NCI-H748 (cell line): ENCODE measurements at regions not wholly inside any gene's neighbourhood (a gene's known extent, or its start where the extent isn't known, plus 50 kb on each side); places are given as distances from the start of the nearest gene placed in this dataset.

Source experiments
- DNase-seq: peaks from one replicate; lab custom pipeline; 2025; ENCODE audit not compliant: unreplicated experiment; lab: John Stamatoyannopoulos, UW

DNA sequence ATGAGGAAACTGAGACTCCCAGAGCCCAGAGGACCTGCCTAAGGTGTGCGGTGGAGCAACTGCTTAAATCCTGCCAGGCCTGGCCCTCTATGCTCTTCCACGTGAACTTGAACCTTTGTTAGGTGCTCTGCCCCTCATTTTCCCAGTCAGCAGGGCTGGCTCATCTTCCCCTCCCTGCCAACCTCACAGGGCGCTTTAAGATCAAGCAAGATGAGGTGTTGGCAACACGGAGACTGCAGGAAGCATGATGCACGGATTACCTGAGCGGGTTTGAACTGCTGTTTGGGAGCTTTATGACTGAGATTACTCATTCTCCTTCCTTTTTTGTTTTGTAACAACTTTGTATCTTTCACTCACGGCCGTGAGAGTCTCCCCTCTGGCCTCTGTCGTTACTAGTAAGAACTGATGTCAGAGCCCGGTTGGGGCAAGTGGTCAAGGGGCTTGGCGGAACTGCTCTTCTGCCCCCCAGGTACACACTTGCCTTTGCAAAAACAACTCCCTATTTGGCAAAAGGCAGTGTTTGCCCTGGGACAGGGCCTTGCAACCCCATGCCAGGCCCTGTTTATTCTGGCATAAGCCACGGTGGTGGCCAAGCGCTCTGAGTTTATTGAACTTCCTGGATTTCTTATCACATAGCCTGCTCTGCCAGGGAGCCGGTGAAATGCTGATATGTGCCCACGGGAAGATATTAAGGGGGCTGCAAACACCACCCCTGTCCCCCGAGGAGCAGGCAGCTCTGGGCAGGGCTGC is 127.8 kb downstream of the INHBB start:
- DNase-seq = no peak

DNA sequence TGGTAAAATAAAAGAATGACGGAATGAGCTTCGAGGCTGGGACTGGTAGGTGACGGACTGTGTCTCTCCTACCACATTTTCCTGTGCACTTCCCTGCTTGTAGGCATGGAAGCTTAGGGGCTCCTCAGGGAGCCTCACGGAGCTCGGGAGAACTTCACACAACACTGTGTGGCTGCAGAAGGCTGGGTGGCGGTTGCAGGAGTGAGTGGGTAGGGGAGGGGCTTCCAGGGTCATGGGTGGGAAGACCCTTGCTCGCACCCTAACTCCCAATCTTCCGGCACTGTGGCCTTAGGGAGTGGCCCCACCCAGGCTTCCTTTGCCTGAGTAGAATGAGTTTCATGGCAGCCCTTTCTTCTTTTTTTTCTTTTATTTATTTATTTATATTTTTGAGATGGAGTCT is 128.6 kb downstream of the INHBB start:
- DNase-seq = no peak

DNA sequence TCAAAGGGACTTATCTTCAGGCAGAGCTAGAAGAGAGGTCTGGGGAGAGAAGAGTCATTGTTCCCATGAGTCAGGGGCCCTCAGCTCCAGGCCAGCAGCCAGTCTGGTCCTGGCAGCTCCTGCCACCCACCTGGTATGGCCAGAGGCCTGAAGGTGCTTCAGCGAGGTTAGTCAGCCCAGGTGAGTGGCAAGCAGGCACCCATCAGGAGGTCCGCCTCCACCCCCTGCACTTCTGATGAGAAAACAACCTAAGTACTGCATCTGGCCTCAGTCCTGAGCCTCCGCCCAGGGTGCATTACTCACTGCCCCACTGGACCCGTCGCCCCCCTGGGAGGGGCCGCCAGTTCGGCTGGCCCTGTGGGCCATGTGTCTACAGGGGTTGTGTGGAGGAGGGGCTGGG is 130.2 kb downstream of the INHBB start:
- no peak for DNase-seq

DNA sequence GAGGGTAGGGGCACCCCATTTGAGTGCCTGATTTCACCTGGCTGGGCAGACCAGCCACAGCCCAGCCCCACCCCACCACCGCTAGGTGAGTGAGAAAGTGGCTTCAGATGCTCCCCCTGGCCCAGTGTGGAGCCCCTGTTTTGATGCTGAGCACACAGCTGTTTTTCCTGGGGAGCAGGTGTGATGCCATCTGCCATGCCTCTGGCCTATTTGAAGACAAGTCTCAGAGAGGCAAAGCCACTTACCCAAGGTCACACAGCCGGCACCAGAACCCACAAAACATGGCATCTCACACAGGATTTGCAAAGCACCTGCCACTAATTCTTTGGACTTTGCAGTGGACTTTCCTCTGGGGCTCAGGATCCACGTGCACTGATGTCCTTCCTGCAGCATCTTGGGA is 131.3 kb downstream of the INHBB start:
- DNase-seq = no peak

DNA sequence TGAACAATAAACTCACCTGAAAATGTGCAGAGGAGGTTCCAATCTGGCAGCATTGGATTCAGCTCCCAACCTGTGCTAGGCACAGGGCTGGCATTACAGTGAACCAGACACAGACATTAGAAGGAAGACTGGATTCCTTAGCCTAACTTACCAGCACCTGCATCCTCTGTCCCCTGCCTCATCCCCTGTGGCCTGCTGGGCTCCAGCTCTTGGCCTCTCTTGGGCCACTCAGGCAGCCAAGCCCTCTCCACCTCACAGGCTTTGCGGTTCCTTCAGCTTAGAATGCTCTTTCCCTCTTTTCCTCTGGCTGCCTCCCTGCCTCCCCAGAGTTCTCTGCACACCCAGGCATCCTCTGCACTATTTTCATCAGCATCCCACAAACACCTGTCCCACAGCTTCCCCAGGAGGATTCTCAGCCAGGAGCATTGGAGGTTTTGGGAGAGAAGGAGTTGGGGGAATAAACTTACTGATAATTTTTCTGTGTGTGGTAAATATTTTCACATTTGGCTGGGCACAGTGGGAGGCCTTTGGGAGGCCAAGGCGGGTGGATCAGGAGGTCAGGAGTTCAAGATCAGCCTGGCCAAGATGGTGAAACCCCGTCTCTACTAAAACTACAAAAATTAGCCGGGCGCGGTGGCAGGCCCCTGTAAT is 132.0 kb downstream of the INHBB start:
- no peak for DNase-seq

DNA sequence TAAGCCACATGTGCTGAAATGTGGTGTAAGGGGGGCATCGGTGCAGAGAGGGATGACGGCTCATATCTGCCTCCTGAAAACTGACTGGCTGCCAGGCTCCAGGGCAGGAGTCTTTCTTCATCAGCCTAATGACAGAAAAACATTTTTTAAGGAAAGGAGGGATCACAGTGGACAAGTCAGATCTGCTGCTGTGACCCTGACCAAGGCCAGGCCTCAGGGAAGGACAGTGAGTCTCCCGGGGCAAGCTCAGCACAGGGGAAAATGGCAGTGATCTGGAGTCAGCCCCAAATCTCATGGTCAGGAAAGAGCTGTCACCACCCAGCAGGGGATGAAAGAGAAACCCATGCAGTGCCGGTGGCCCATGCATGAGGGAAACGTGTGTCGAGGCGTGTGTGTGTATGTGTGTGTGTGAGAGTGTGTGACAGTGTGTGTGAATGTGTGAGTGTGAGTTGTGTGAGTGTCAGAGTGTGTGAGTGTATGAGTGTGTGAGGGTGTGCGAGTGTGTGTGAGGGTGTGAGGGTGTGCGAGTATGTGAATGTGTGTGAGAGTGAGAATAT is 134.5 kb downstream of the INHBB start:
- DNase-seq = no peak

DNA sequence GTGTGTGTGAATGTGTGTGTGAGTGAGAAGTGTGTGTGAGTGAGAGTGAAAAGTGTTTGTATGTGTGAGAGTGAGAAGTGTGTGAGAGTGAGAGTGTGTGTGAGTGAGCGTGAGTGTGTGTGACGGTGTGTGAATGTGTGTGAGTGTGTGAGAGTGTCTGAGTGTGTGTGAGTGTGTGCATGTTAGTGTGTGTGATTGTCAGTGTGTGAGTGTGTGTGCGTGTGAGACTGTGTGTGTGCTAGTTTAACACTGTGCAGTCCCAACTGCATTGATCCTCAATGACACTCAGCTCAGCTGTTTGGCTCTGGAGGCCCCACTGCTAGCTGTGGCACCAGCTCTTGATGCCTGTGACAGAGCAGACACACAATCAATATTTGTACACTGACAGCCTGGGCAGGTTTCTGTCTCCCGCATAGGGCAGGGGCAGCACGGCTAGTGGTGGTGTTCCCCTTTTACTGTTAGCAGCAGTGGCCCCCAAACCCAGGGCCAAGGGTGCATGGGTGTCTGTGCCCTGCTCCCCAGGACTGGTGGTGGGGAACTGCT is 135.0 kb downstream of the INHBB start:
- DNase-seq = no peak

DNA sequence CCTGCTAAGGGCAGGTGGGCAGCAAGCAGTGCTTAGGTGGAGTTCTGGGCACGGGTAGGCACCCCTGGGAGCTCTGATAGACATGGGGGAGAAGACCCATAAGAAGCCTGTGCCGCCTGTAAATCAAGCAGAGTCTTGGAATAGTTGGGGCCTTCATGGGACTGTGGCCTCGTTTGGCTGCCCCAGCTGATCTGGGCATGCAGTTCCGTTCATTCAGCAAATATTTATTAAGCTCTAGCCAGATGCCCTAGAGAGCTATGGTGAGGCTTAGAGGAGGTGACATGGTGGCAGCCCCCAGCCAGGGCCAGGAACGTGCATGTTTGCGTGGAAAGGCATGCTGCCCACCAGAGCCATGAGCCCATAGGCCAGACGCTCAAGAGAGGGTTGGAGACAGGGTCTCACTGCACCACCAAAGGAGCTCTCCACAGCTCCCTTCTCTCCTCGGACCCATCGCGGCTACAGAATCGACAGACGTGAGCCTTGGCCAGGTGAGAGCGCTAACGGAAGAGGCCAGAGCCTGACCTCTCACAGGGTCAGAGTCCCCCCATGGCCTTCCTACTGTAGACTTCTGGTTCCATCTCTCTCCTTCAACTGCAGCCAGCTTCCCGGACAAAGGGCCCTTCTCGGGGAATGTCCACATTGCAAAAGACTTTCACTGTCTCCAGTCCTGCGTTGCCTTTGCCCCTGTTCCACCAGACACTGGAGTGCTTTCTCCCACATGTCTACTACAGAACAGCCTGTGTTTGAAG is 135.7 kb downstream of the INHBB start:
- no peak for DNase-seq

DNA sequence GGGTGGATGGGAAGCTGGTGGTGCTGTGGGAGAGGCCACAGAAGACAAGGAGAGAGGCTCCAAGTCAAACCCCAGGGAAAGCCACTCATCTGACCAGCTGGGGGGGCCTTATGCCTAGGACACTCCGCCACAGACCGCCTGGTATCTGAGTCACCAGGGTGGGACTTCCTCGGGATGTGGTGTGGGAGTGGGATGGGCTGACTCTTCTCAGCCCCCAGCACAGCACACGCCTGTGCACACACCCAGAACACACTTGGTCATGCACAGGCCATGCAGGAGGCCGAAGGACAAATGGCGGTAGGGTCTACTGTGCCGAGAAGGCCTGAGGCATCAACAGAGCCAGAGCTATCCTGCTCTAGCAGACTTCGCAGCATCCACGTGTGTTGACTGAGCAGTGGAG is 136.4 kb downstream of the INHBB start:
- DNase-seq = no peak

DNA sequence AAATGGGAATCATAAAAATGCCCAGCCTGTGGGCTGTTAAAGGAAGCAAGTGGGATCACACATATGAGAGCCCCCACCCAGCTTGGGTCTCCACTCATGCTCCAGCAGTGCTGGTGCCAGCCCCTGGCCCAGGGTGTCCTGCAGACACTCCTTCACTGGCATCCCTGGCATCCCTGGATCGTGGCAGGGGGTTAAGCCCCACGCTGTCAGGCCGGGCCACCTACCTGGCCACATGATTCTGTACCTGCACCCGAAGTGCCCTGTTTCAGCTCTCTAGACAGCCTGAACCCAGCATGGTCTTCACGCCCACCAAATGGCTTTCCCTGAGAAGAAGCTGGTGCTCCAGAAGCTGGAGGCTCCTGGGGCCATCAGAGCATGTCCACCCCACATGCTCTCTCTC is 137.4 kb downstream of the INHBB start:
- no peak for DNase-seq

DNA sequence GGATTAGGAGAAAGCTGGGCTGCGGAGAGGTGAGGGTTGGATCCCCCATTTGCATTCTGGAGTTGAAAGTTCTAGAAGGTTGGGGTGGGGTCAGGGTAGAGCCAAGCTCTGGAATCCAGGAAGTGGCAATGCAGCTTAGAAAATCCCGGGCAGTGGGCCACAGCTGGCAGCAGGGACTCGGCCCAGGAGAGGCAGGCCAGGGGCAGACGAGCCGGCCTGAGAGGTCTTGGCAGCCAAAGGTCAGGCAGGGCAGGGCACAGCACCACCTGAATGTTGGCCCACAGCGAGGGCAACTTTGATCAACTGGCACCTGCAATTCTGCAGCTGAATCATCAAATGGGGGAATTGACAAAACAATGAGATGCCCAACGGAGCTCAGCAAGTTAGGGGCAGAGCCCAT is 139.2 kb downstream of the INHBB start:
- no peak for DNase-seq

DNA sequence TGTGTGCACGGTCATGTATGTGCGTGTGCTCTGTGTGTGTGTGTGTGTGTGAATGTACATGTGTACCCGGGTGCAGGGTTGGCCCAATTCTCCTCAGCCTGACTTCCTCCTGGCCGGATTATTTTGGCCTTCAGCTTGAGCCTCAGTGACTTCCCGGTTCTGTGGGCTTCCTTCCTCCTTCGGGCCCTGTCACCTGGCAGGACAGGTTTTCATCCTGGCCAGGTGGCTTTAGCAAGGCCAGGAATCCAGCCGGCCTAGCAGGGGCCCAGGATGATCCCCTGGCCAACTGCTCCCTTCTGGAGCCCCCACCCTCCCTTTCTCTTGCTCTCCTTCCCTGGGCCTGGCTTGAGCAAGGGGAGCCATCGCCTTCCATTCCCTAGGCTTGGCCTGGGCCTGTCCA is 140.5 kb downstream of the INHBB start:
- no peak for DNase-seq

DNA sequence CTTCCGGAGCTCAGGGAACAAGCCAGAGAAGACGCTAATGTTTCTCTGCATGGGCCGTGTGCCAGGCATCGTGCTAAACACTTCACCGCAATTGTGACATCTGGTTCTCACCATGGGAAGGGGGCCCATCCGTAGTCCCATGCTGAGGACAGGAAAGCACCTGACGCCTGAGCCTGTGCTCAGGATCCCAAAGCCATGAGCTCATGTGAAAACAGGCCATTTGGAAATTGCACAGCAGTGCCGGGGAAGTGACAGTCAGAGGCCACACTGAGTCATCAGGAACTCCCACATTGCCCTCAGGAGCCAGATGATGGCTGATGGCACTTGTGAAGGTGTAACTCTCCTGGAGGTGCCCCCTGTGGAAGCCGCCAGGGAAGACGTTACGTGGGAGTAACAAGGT is 141.0 kb downstream of the INHBB start:
- DNase-seq = no peak

DNA sequence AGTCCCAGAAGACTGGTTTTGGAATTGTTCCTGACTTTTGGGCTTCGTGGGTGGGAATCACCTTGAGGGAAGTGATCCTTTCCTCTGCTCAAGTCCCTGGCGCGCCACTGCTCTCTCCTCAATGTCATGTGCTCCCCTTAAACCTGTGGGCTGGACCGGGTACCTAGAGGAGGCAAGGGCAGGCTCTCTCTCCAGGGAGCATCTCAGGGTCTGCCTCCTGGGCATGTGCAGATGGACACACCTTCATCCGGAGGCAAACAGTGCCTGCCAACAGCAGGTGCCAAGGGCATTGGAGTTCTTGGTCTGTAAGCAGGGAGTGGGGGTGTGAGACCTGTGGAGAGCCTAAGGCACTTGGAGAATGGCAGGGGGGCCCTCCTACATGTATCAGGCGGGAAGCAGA is 142.6 kb downstream of the INHBB start:
- no peak for DNase-seq

DNA sequence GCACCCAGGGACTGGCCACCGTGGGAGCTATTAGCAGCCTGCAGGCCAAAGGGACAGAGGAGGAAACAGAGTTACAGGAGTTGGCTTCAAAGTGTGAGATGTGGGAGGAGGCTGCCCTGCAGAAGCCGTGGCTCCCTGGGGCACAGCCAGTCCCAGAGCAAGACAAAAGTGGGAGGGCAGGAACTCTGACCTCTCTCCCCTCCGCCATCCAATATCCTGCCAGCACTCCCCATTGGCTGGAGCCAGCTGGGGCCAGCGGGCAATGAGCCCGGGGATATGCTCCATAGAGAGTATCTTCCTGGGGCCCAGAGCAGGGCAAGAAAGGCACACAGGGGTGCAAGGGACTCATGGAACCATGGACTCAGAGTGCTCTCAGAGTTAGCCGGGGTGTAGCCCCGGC is 143.1 kb downstream of the INHBB start:
- no peak for DNase-seq

DNA sequence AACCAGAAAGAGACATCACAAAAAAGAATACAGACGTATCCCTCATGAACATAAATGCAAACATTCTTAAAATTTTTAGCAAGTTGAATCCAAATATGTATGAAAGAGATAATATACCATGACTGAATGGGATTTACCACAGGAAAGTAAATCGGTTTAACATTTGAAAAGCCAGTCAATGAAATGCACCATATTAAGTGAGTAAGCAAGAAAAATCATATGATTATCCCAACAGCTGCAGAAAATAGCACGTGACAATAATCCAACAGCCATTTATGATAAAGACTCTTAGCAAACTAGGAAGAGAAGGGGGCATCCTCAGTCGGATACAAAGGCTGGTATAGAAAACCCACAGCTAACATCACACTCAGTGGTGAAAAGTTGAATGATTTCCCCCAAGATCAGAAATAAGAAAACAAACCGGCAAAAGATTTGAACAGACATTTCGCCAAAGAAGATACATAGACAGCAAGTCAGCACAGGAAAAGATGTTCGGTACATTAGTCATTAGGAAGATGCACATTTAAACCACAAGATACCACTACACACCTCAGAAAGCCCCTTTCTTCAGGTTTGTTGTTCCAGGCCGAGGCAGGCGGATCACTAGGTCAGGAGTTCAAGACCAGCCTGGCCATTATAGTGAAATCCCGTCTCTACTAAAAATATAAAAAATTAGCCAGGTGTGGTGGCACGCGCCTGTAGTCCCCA is 144.3 kb downstream of the INHBB start:
- no peak for DNase-seq

DNA sequence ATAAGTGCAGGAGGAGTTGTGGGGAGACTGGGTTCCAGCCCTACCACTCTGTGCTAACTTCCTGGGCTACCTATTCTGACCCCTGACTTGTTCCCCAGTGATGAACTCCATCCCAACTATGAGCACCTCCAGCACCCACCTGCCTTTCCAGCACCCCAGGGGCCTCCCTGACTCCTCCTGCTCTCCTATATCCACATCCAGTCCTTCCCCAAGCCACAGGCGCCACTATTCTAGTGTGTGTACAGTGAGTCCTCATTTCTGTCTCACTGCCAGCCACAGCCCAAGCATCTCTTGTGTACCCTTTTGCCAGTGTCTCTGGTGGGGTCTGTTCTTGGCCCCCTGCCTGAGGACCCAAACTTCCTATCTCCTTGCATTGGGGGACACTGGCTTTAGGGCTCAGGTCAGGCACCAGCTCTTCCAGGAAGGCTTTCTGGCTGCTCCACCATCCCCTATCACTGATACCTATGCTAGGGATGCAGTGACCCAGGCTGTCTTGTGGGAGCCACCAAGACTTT is 145.2 kb downstream of the INHBB start:
- DNase-seq = no peak

DNA sequence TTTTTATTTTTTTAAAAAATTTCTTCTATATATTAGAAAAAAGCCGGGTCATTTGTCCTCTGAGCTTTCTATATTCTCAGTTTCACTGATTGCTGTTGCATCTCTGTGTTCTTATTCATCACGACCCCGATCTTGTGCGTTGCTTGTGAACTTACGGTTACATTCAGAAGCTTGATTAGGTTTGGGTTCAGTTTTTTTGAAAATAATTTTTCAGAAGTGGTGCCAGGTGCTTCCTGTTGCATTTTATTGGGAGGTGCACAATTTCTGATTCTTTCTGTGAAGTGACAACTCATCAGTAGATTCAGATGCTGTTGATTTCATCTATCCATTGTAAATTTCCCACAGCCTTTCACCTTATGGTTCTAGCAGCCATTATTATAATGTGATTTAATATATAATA is 147.3 kb downstream of the INHBB start:
- DNase-seq = no peak

DNA sequence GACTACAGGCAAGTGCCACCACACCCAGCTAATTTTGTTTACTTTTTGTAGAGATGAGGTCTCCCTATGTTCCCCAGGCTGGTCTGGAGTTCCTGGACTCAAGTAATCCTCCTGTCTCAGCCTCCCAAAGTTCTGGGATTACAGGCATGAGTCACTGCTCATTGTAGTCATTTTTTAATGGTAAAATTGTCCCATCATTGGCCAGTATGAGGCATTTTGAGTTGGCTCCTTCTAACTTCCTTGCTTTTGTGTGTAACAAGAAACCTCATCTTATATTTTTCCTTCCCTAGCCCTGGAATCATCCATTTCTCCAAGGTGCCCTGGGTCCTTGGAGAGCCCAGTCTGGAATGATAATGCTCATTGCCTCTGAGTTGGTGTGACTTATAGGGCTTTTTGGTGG is 148.5 kb downstream of the INHBB start:
- no peak for DNase-seq

DNA sequence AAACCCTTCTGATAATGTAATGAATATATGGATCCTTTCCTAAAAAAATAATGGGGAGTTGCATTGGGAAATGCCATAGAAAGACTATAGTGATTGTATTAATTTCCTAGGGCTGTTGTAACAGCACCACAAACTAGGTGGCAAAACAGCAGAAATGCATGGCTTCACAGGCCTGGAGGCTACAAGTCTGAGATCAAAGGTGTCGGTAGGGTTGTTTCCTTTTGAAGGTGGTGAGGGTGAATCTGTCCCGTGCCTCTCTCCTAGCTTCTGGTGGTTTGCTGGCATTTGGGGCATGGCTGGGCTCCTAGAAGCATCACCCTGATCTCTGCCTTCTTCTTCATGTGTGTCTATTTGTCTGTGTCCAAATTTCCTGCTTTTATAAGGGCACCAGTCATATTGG is 149.7 kb downstream of the INHBB start:
- DNase-seq = no peak

DNA sequence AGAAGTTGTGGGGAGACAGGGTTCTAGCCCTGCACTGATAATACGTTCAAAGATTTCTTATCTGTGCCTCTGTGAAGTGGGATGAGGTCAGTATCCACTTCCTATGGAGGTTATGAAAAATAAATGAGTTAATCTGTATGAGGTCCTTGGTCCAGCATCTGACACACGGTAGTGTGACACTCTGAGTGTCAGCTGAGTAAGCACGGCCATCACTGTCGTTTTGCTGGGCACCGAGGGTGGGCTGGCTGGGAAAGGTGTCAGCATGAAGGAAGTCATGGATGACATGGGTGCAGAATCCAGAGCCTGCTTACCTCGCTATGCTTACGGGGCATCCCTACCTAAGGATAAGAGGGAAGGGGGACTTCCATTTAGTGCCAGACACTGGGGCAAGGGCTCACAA is 150.3 kb downstream of the INHBB start:
- no peak for DNase-seq
